Kidney tubule cell (primary cell): ENCODE measurements at regions not wholly inside any gene's neighbourhood (a gene's known extent, or its start where the extent isn't known, plus 50 kb on each side); places are given as distances from the start of the nearest gene placed in this dataset.

Experiments
- DNase-seq: peaks from one replicate; pipeline ENCODE4 v3.0.0-alpha.2; 2018; ENCODE audit warnings: low spot score

- DNase-seq, result peak; percentile 29
These were observed 410.7 kb upstream of the JAG1 start for GRCh38 chr20:11084508-11084907.

DNA sequence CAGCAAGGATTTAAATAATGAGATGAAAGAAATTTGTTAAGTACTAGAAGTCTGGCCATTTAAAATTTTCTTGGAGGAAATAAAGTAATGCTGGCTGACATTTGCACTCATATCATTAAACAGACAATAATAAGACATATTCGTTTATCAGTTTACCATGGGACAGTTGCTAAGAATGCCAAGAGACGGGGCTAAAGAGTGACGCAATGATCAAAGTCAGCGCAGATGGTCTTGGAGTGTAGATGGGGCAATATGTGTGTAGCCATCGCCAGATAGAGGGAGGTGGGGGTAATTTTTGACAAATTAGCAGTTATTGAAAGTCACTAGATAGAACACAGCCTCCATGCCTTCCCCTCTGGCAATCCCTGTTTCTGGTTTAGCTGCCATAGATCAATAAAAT is 413.2 kb upstream of the JAG1 start:
- no peak for DNase-seq

- no peak for DNase-seq
These were observed 417.0 kb upstream of the JAG1 start for GRCh38 chr20:11090751-11091150.

- no peak for DNase-seq
These were observed 417.7 kb upstream of the JAG1 start for GRCh38 chr20:11091511-11091910.

- DNase-seq, result no peak
These were observed 418.4 kb upstream of the JAG1 start for GRCh38 chr20:11092151-11092550.

GRCh38 chr20:11094196-11094595 is 420.4 kb upstream of the JAG1 start:
- DNase-seq, result no peak

GRCh38 chr20:11094711-11095110 is 420.9 kb upstream of the JAG1 start:
- no peak for DNase-seq

DNA sequence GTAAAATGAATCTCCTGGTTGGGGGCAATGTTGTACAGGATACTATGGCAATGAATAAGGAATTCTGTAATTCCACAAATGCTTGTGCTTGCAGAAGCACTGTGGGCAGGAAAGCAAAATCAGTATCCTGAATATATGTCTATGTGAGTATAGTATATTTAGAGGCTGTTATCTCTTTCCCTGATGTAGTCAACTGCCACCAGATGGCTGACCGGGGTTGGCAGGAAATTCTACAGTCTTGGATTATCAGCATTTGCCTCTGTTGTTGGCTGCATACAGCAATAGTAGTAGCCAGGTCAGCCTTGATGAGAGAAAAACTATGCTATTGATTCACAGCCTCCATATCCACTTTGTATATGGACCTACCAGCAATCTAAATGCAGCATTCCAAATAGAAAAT is 425.1 kb upstream of the JAG1 start:
- peak; percentile 14 for DNase-seq

- DNase-seq, result peak; percentile 55
These were observed 427.4 kb upstream of the JAG1 start for GRCh38 chr20:11101243-11101642.

GRCh38 chr20:11101696-11102095 is 427.9 kb upstream of the JAG1 start:
- no peak for DNase-seq

DNA sequence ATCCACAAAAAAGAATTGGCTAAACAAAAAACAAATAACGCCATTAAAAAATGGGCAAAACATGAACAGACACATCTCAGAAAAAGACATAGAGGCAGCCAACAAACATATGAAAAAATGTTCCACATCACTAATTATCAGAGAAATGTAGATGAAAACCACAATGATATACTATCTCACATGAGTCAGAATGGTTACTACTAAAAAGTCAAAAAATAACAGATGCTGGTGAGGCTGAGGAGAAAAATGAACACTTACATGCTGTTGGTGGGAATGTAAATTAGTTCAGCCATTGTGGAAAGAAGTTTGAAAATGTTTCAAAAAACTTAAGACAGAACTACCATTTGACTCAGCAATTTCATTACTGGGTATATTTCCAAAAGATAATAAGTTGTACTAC is 430.1 kb upstream of the JAG1 start:
- no peak for DNase-seq

- DNase-seq, result peak; percentile 19
These were observed 434.5 kb upstream of the JAG1 start for GRCh38 chr20:11108102-11108810.

DNA sequence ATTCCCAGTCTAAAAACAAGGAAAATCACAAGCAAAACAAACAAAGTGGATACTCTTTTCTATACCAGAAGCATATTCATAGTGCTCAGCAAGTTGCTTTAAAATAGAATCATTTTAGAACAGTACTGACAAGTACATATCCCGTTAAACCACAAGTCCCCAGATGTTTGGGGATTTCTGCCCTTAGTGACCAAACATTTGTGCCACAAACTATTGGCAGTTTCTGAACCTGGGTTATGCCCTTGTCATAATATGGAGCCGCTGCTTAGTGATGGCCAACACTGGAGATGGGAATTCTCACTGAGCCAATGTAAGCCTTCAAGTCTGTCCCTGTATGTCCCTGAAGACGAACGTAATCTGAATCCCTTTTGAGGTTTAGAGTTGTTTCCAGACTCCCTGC is 436.7 kb upstream of the JAG1 start:
- no peak for DNase-seq

DNA sequence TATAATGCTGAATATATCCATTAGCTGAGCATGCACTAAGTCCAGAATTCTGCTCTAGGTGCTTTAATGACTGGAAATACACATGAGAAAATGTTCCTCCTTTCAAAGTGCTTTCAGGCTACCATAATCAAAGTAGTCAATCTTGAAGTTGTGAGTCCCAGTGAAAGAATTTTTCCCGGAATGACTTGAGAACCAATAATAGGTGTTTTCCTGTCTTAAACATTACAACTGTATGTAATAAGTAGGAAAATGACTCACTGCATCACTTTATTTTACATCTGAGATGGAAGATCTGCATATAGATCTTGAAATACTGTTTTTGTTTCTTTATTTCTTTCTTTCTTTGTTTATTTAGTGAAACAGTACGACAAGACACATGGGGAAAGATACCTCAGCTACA is 437.4 kb upstream of the JAG1 start:
- no peak for DNase-seq

GRCh38 chr20:11112832-11113231 is 439.0 kb upstream of the JAG1 start:
- peak; percentile 82 for DNase-seq

DNA sequence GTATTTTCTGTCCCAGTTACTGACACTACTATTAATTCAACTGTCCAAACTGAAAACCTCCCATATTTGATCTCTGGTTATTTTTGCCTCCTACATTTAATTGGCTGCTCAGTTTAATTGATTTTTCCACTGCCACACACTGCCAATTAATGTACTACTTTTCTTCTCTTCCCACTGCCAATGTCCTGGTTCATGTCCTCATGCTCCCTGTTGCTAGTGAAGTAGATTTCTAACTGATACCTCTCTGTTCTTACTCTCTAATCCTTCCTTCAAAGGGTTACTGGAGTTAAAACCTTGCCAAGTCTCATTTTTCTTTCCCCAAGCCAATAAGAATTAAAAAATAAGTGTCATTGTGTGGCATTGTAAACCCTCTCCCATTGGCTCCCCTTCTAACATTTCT is 440.6 kb upstream of the JAG1 start:
- DNase-seq, result no peak

DNA sequence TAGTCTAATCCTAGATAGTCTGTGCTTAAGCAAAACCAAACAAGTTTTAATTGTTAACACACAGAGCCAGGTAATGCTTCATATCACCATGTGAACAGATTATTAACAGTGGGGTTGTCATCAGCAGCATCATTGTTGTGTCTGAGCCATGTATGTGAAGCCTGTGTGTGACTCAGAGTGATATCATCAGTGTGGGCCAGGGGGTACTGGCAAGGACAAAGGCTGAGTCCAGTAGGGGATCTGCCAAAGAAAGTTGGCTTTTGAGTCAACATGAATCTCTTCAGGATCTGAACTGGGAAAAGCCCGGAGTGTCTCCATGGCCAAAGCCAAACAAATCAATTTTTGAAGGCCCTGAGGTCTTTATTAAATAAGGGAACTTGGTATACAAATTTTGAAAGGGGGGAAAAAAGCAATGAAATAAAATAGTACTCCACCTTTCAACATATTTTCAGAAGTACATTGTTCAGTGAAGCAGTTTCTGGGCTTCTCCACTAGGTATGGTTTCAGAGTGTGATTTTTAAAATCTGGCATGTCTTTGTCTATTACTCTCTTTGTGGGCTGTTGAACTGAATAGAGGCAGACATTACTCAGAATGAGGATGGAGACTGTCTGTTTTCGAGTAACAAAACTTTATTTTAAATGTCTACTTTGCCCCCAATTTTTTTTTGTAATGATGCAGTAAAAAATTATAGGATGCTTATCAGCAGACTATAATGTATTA is 444.2 kb upstream of the JAG1 start:
- DNase-seq, result peak; percentile 98

- peak; percentile 54 for DNase-seq
These were observed 445.1 kb upstream of the JAG1 start for GRCh38 chr20:11118802-11119380.

DNA sequence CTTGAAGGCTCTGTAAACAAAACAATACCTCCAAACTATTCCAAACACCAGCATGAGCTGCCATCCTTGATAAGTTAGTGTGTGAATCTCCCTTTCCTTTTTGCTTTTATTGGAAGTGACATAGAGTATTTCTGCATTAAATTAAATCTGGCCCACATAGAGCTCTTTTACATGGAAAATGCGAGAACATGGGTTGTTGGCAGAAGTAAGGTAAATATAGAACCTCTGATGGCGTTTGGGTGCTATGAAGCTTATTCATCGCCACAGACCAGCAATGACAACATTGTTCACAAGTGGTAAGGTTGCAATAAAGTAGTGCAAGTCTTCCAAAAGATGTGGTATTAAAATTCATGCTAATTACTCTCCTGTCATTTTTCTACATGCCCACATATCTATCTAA is 445.8 kb upstream of the JAG1 start:
- no peak for DNase-seq

GRCh38 chr20:11120431-11120830 is 446.6 kb upstream of the JAG1 start:
- peak; percentile 78 for DNase-seq

GRCh38 chr20:11124849-11125505 is 451.2 kb upstream of the JAG1 start:
- no peak for DNase-seq

DNA sequence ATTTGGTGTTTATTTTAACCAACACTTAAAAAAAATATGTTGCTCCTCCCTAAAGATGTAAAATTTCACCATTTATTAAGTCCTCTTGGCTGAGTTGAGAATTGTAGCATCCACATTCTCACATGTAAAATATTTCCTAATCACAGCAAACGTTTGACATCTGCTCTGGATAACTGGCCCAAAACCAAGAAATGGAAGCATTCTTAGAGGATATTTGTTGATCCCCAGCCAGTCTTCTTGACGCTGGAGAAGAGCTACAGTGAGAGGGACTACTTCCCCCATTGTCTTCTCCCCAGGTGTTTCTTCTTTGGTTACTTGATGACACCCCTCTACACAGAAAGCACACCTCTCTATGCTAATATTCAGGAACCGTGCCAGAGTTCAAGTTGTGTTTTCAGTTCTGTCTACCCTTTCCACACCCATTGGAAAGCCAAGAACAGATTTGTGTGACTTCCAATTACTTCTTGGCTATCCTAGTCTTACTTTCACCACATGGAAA is 454.5 kb upstream of the JAG1 start:
- no peak for DNase-seq

- DNase-seq, result no peak
These were observed 454.9 kb upstream of the JAG1 start for GRCh38 chr20:11128721-11129120.
